ENCODE measurements at regions not wholly inside any gene's neighbourhood (a gene's known extent, or its start where the extent isn't known, plus 50 kb on each side); places are given as distances from the start of the nearest gene placed in this dataset.

- H3K27ac ChIP-seq, result no peak overlapping the region
- TF ChIP-seq POLR2A (IDR thresholded peaks at IDR 0.05), result no peak
- no peak overlapping the region for H3K4me3 ChIP-seq
- peaks cover 0 to 13% (median 0%) of the 10 kb centered on the region in 4 donors for H3K4me1 ChIP-seq
- DNase-seq, result no peak
- H3K9me3 ChIP-seq, result no peaks in the 10 kb centered on the region
- no peaks in the 10 kb centered on the region for H3K36me3 ChIP-seq
- no peaks in the 10 kb centered on the region for H3K27me3 ChIP-seq
Observed at GRCh38 chr4:127214931-127215330, 417.8 kb upstream of the INTU start.

DNA sequence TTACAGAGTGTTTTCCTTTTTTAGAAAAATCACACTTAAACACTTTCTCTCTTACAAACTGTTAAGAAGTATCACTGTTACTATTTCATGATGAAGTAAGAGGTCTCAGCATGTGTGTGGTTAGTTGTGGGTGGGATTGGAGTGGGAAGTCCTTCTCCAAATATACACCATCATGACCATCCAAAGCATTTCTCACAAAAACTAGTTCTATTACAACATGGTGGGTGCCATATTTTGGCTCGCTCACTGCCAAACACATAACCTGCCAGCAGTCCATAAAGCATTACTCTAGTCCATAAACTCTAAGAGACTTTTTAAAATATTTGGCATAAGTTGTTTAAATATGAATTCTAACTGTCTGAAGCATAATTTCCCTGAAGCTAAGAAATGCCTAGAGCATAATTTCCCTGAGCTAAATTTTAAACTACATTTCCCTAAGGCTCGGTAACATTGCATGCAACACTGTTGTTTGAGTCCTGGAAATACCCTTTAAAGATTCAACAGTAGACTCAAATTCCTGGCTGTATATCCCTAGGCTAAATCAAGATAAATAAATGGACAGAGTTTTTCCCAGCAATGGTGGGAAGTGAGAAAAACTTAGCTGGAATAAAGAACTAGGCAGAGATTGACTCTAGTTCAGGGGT lies 415.0 kb upstream of the INTU start:
- H3K4me3 ChIP-seq, result no peak overlapping the region
- DNase-seq, result no peak
- no peaks in the 10 kb centered on the region for H3K27me3 ChIP-seq
- no peaks in the 10 kb centered on the region for H3K36me3 ChIP-seq
- H3K9me3 ChIP-seq, result no peaks in the 10 kb centered on the region
- no peaks in the 10 kb centered on the region for H3K4me1 ChIP-seq
- H3K27ac ChIP-seq, result no peak overlapping the region
- TF ChIP-seq CTCF (IDR thresholded peaks at IDR 0.05) (no peak), POLR2A (IDR thresholded peaks at IDR 0.05) (no peak)

- H3K9me3 ChIP-seq, result no peaks in the 10 kb centered on the region
- H3K36me3 ChIP-seq, result no peaks in the 10 kb centered on the region
- no peak for TF ChIP-seq POLR2A (IDR thresholded peaks at IDR 0.05)
- no peak for TF ChIP-seq CTCF (IDR thresholded peaks at IDR 0.05)
Observed at GRCh38 chr4:127219232-127219631, 413.5 kb upstream of the INTU start.

GRCh38 chr4:127224556-127224955 lies 408.2 kb upstream of the INTU start:
- Histone ChIP-seq H3K27me3 (no peaks in the 10 kb centered on the region), H3K4me3 (no peak overlapping the region), H3K9me3 (no peaks in the 10 kb centered on the region), H3K27ac (no peak overlapping the region), H3K36me3 (no peaks in the 10 kb centered on the region), H3K4me1 (no peaks in the 10 kb centered on the region)
- no peak for DNase-seq
- TF ChIP-seq CTCF (IDR thresholded peaks at IDR 0.05) (no peak), POLR2A (IDR thresholded peaks at IDR 0.05) (no peak)

More at GRCh38 chr4:127219232-127219631, 413.5 kb upstream of the INTU start:
- no peak for DNase-seq
- Histone ChIP-seq H3K4me3 (no peak overlapping the region), H3K4me1 (no peaks in the 10 kb centered on the region), H3K27me3 (no peaks in the 10 kb centered on the region), H3K27ac (no peak overlapping the region)

DNA sequence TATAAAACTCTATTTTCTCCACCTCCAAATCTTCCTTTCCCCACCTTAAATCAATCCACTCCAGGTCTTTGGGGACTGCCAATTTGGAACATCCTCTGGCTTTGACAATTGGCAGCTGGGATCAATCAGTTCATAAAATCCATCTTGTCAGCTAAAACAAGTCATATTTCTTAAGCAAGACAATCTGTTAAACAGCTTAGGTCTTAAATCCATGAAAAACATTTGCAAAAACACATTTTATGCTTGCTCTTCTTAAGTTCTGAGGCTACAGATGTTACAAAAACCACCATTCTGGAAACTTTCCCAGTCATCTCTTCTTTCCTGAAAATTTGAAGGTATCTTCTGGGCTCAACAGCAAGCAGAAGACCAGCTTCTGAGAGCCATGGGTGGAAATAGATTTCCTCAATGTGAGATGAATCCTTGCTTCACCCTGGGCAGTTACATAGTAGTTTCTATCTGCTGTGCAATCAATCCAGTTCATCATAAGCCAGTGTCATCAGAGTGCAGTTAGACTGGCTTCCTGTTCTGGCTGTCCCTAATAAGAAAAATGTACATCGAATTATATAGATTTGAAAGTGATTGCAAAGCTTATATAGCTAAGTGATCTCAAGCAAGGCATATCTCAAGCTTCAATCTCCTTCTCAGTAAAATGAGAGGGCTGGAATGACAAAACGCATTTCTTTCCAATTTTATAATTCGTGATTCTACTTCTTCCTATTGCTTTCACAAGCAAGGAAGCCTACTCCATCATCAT lies 402.7 kb upstream of the INTU start:
- Histone ChIP-seq H3K9me3 (no peaks in the 10 kb centered on the region), H3K27ac (no peak overlapping the region), H3K4me3 (no peak overlapping the region), H3K27me3 (no peaks in the 10 kb centered on the region), H3K4me1 (no peaks in the 10 kb centered on the region), H3K36me3 (no peaks in the 10 kb centered on the region)
- TF ChIP-seq CTCF (IDR thresholded peaks at IDR 0.05), result no peak
- TF ChIP-seq POLR2A (IDR thresholded peaks at IDR 0.05), result no peak
- no peak for DNase-seq

- H3K27me3 ChIP-seq, result no peaks in the 10 kb centered on the region
- H3K4me3 ChIP-seq, result no peak overlapping the region
- H3K9me3 ChIP-seq, result no peaks in the 10 kb centered on the region
- no peak for TF ChIP-seq POLR2A (IDR thresholded peaks at IDR 0.05)
- no peak for TF ChIP-seq CTCF (IDR thresholded peaks at IDR 0.05)
- no peaks in the 10 kb centered on the region for H3K4me1 ChIP-seq
- DNase-seq, result no peak
- H3K27ac ChIP-seq, result no peak overlapping the region
- H3K36me3 ChIP-seq, result no peaks in the 10 kb centered on the region
Observed at GRCh38 chr4:127236889-127237288, 395.9 kb upstream of the INTU start.

Data from Peyer's patch (tissue), 4 donors.